ENCODE measurements at regions not wholly inside any gene's neighbourhood (a gene's known extent, or its start where the extent isn't known, plus 50 kb on each side); places are given as distances from the start of the nearest gene placed in this dataset.

DNA sequence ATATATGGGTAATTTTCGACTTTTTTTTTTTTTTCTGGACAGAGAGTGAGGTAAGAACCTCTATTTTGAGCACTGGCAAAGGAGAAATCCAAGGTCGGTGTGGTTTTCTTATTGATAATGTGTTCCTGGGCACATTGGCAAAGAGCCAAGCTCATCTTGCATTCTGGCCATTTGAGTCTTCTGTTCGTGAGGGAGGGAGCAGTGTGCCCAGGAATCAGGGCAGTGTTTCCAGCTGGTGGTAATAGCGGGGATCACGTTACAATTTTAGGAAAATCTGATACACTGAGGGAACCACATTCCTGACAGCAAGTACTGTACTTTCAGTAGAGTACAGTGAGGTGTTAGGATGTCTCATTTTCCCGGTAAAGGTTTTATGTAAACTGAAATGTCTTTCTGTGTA lies 442.3 kb upstream of the MAP3K7 start:
- TF ChIP-seq, protein P1, sequence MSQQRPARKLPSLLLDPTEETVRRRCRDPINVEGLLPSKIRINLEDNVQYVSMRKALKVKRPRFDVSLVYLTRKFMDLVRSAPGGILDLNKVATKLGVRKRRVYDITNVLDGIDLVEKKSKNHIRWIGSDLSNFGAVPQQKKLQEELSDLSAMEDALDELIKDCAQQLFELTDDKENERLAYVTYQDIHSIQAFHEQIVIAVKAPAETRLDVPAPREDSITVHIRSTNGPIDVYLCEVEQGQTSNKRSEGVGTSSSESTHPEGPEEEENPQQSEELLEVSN (IDR thresholded peaks at IDR 0.05; ENCODE audit: borderline replicate concordance, low read depth): no peak
- TF ChIP-seq, protein P2, sequence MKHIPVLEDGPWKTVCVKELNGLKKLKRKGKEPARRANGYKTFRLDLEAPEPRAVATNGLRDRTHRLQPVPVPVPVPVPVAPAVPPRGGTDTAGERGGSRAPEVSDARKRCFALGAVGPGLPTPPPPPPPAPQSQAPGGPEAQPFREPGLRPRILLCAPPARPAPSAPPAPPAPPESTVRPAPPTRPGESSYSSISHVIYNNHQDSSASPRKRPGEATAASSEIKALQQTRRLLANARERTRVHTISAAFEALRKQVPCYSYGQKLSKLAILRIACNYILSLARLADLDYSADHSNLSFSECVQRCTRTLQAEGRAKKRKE (CRISPR knock-in tag; IDR thresholded peaks at IDR 0.05; ENCODE audit: low read depth): no peak
- TF ChIP-seq RFX5 (IDR thresholded peaks at IDR 0.05) (no peak), RCOR1 (IDR thresholded peaks at IDR 0.05; ENCODE audit: low read depth, low read length) (no peak), POLR2A (IDR thresholded peaks at IDR 0.05; ENCODE audit: low read length) (no peak)
- TF ChIP-seq, protein P3, sequence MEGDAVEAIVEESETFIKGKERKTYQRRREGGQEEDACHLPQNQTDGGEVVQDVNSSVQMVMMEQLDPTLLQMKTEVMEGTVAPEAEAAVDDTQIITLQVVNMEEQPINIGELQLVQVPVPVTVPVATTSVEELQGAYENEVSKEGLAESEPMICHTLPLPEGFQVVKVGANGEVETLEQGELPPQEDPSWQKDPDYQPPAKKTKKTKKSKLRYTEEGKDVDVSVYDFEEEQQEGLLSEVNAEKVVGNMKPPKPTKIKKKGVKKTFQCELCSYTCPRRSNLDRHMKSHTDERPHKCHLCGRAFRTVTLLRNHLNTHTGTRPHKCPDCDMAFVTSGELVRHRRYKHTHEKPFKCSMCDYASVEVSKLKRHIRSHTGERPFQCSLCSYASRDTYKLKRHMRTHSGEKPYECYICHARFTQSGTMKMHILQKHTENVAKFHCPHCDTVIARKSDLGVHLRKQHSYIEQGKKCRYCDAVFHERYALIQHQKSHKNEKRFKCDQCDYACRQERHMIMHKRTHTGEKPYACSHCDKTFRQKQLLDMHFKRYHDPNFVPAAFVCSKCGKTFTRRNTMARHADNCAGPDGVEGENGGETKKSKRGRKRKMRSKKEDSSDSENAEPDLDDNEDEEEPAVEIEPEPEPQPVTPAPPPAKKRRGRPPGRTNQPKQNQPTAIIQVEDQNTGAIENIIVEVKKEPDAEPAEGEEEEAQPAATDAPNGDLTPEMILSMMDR (IDR thresholded peaks at IDR 0.05): no peak
- TF ChIP-seq, protein P4, sequence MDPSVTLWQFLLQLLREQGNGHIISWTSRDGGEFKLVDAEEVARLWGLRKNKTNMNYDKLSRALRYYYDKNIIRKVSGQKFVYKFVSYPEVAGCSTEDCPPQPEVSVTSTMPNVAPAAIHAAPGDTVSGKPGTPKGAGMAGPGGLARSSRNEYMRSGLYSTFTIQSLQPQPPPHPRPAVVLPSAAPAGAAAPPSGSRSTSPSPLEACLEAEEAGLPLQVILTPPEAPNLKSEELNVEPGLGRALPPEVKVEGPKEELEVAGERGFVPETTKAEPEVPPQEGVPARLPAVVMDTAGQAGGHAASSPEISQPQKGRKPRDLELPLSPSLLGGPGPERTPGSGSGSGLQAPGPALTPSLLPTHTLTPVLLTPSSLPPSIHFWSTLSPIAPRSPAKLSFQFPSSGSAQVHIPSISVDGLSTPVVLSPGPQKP (IDR thresholded peaks at IDR 0.05; ENCODE audit: low read depth, low read length): no peak
- TF ChIP-seq, protein P5, sequence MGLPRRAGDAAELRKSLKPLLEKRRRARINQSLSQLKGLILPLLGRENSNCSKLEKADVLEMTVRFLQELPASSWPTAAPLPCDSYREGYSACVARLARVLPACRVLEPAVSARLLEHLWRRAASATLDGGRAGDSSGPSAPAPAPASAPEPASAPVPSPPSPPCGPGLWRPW (IDR thresholded peaks at IDR 0.05): no peak
- ATAC-seq (no peak), FAIRE-seq (no peak), DNase-seq (ENCODE audit: low read depth in 1 of 2, low spot score in 1 of 2) (no peak)
- H3K4me1 ChIP-seq: no peaks in the 10 kb centered on the region
- 4% methylated on average over 6 of the region's 6 CpGs for WGBS (ENCODE audit: missing lambda C conversion rate)
- no peak overlapping the region for H3K4me3 ChIP-seq
- no peak overlapping the region for H3K4me2 ChIP-seq
- ChIA-PET CTCF (no interaction called here), POLR2A (no interaction called here)
- no peaks in the 10 kb centered on the region for H3K9me3 ChIP-seq
- H3K27ac ChIP-seq: no peak overlapping the region

DNA sequence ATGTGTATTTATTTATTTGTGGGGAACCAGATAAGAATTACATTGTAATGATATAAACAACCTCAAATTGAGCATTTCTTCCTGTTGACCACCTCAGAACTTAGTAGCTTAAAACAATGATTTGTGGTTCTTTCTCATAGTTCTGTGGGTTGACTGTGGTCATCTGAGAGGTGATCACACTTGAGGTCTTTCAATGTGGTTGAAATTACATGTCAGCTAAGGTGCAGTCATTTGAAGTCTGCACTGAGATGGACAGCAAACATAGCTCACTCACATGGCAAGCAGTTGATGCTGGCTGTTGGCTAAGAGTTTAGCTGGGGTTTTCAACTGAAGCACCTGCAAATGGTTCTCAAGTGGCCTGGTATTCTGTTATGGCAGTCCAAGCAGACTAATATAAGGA lies 436.7 kb upstream of the MAP3K7 start:
- FAIRE-seq (no peak), ATAC-seq (no peak), DNase-seq (ENCODE audit: low read depth in 1 of 2, low spot score in 1 of 2) (no peak)
- no peaks in the 10 kb centered on the region for H3K9me3 ChIP-seq
- ChIA-PET CTCF (no interaction called here), POLR2A (no interaction called here)
- H3K27ac ChIP-seq: no peak overlapping the region
- no peaks in the 10 kb centered on the region for H3K4me1 ChIP-seq
- H3K4me2 ChIP-seq: no peak overlapping the region
- no peak overlapping the region for H3K4me3 ChIP-seq
- TF ChIP-seq GATA3 (IDR thresholded peaks at IDR 0.05; ENCODE audit: borderline replicate concordance) (no peak), RARB (CRISPR knock-in tag; IDR thresholded peaks at IDR 0.05) (no peak), POLR2AphosphoS2 (conservative IDR thresholded peaks at IDR 0.05; ENCODE audit: low read length) (no peak), TFCP2L1 (CRISPR knock-in tag; IDR thresholded peaks at IDR 0.05) (no peak), CBX8 (IDR thresholded peaks at IDR 0.05) (no peak), HEYL (CRISPR knock-in tag; IDR thresholded peaks at IDR 0.05) (no peak), ZNF302 (CRISPR knock-in tag; IDR thresholded peaks at IDR 0.05) (no peak), CHD2 (IDR thresholded peaks at IDR 0.05; ENCODE audit: low read length, partially characterized antibody) (no peak), HOXB5 (CRISPR knock-in tag; IDR thresholded peaks at IDR 0.05) (no peak), MYC (IDR thresholded peaks at IDR 0.05; ENCODE audit: borderline replicate concordance, low read length) (no peak), ZFP36 (IDR thresholded peaks at IDR 0.05; ENCODE audit: borderline replicate concordance, partially characterized antibody) (no peak), SREBF2 (IDR thresholded peaks at IDR 0.05) (no peak)
- TF ChIP-seq, protein P3 (IDR thresholded peaks at IDR 0.05): no peak
- TF ChIP-seq, protein P6, sequence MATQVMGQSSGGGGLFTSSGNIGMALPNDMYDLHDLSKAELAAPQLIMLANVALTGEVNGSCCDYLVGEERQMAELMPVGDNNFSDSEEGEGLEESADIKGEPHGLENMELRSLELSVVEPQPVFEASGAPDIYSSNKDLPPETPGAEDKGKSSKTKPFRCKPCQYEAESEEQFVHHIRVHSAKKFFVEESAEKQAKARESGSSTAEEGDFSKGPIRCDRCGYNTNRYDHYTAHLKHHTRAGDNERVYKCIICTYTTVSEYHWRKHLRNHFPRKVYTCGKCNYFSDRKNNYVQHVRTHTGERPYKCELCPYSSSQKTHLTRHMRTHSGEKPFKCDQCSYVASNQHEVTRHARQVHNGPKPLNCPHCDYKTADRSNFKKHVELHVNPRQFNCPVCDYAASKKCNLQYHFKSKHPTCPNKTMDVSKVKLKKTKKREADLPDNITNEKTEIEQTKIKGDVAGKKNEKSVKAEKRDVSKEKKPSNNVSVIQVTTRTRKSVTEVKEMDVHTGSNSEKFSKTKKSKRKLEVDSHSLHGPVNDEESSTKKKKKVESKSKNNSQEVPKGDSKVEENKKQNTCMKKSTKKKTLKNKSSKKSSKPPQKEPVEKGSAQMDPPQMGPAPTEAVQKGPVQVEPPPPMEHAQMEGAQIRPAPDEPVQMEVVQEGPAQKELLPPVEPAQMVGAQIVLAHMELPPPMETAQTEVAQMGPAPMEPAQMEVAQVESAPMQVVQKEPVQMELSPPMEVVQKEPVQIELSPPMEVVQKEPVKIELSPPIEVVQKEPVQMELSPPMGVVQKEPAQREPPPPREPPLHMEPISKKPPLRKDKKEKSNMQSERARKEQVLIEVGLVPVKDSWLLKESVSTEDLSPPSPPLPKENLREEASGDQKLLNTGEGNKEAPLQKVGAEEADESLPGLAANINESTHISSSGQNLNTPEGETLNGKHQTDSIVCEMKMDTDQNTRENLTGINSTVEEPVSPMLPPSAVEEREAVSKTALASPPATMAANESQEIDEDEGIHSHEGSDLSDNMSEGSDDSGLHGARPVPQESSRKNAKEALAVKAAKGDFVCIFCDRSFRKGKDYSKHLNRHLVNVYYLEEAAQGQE (IDR thresholded peaks at IDR 0.05): no peak
- TF ChIP-seq, protein P2 (CRISPR knock-in tag; IDR thresholded peaks at IDR 0.05; ENCODE audit: low read depth): no peak
- TF ChIP-seq, protein P7, sequence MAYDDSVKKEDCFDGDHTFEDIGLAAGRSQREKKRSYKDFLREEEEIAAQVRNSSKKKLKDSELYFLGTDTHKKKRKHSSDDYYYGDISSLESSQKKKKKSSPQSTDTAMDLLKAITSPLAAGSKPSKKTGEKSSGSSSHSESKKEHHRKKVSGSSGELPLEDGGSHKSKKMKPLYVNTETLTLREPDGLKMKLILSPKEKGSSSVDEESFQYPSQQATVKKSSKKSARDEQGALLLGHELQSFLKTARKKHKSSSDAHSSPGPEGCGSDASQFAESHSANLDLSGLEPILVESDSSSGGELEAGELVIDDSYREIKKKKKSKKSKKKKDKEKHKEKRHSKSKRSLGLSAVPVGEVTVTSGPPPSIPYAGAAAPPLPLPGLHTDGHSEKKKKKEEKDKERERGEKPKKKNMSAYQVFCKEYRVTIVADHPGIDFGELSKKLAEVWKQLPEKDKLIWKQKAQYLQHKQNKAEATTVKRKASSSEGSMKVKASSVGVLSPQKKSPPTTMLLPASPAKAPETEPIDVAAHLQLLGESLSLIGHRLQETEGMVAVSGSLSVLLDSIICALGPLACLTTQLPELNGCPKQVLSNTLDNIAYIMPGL (CRISPR knock-in tag; IDR thresholded peaks at IDR 0.05; ENCODE audit: borderline replicate concordance): no peak
